Neural cell (in vitro differentiated cells): ENCODE measurements at regions not wholly inside any gene's neighbourhood (a gene's known extent, or its start where the extent isn't known, plus 50 kb on each side); places are given as distances from the start of the nearest gene placed in this dataset.

Experiments used
- H2AFZ ChIP-seq: fragments of 200-600, 300-800 bp; sonication (generic), shearing (Covaris generic); 2 replicates; pipeline ENCODE4 v1.6.0; 2014; ENCODE audit warnings: low read depth, mild to moderate bottlenecking, antibody characterized with exemption, low read length, moderate library complexity
- H3F3A ChIP-seq: fragments of 200-600 bp; shearing (Covaris generic); 2 replicates; pipeline ENCODE4 v1.6.1; 2016; ENCODE audit warnings: mild to moderate bottlenecking, moderate library complexity, mixed read lengths, antibody characterized with exemption, low read length; ENCODE audit not compliant: insufficient read depth, poor library complexity, severe bottlenecking
- H3K27ac ChIP-seq: fragments of 200-600, 300-800 bp; sonication (generic), shearing (Covaris generic); 2 replicates; pipeline ENCODE4 v1.5.1; 2014; ENCODE audit warnings: mild to moderate bottlenecking, low read length, moderate library complexity
- H3K27me3 ChIP-seq: fragments of 300-800, 200-600 bp; sonication (generic), shearing (Covaris generic); 2 replicates; pipeline ENCODE4 v1.6.0; 2014; ENCODE audit warnings: mild to moderate bottlenecking, low read depth, low read length, moderate library complexity; ENCODE audit not compliant: insufficient read depth
- H3K36me3 ChIP-seq: fragments of 300-800, 200-600 bp; sonication (generic), shearing (Covaris generic); 2 replicates; pipeline ENCODE4 v1.5.1; 2014; ENCODE audit warnings: mild to moderate bottlenecking, antibody characterized with exemption, low read length, moderate library complexity; ENCODE audit not compliant: insufficient read depth
- H3K4me2 ChIP-seq: fragments of 300-800, 200-600 bp; sonication (generic), shearing (Covaris generic); 2 replicates; pipeline ENCODE4 v1.6.0; 2014; ENCODE audit warnings: mild to moderate bottlenecking, low read length
- H3K4me3 ChIP-seq: fragments of 300-800, 200-600 bp; sonication (generic), shearing (Covaris generic); 2 replicates; pipeline ENCODE4 v1.5.1; 2014; ENCODE audit warnings: mild to moderate bottlenecking, low read length, moderate library complexity
- H3K79me2 ChIP-seq: fragments of 200-600 bp; shearing (Covaris generic); replicated peaks from 2 replicates; pipeline ENCODE4 v1.6.0; 2014; ENCODE audit warnings: mild to moderate bottlenecking, low read length, moderate library complexity; ENCODE audit not compliant: insufficient read depth
- H3K9ac ChIP-seq: fragments of 300-800, 200-600 bp; sonication (generic), shearing (Covaris generic); 2 replicates; pipeline ENCODE4 v1.6.1; 2016; ENCODE audit warnings: mild to moderate bottlenecking, low read length, mixed read lengths
- H3K9me2 ChIP-seq: fragments of 200-600 bp; shearing (Covaris generic); 2 replicates; pipeline ENCODE4 v1.6.1; 2016; ENCODE audit warnings: mild to moderate bottlenecking, low read length, mixed read lengths; ENCODE audit not compliant: insufficient read depth
- H3K9me3 ChIP-seq: fragments of 200-600, 300-800 bp; sonication (generic), shearing (Covaris generic); 2 replicates; pipeline ENCODE4 v1.6.1; 2016; ENCODE audit warnings: mild to moderate bottlenecking, mixed run types, low read length, moderate library complexity, mixed read lengths
- H4K20me1 ChIP-seq: fragments of 200-600 bp; shearing (Covaris generic); 2 replicates; pipeline ENCODE4 v1.6.1; 2016; ENCODE audit warnings: mild to moderate bottlenecking, mixed run types; ENCODE audit not compliant: insufficient read depth
- CTCF ChIP-seq: fragments of 450-650 bp; IDR thresholded peaks from 2 replicates; pipeline ENCODE4 v1.5.1; 2014; ENCODE audit warnings: antibody characterized with exemption, mild to moderate bottlenecking, moderate library complexity; ENCODE audit not compliant: poor library complexity, severe bottlenecking
- EP300 ChIP-seq: fragments of 450-650 bp; conservative IDR thresholded peaks from 2 replicates; pipeline ENCODE4 v1.6.1; 2014; ENCODE audit warnings: antibody characterized with exemption, mild to moderate bottlenecking, moderate library complexity; ENCODE audit not compliant: poor library complexity, severe bottlenecking
- EZH2 ChIP-seq: fragments of 200-600, 300-800 bp; shearing (Covaris generic), sonication (generic); IDR thresholded peaks from 2 replicates; pipeline ENCODE4 v1.6.1; 2014; ENCODE audit warnings: antibody characterized with exemption, low read length, borderline replicate concordance, mild to moderate bottlenecking; ENCODE audit not compliant: insufficient read depth, poor library complexity, severe bottlenecking
- MXI1 ChIP-seq: fragments of 450-650 bp; conservative IDR thresholded peaks from 2 replicates; pipeline ENCODE4 v1.6.1; 2014; ENCODE audit warnings: antibody characterized with exemption, mild to moderate bottlenecking; ENCODE audit not compliant: poor library complexity, severe bottlenecking
- POLR2AphosphoS5 ChIP-seq: IDR thresholded peaks from 2 replicates; pipeline ENCODE4 v1.6.1; 2012
- RAD21 ChIP-seq: fragments of 450-650 bp; conservative IDR thresholded peaks from 2 replicates; pipeline ENCODE4 v1.6.1; 2014; ENCODE audit warnings: antibody characterized with exemption, mild to moderate bottlenecking, moderate library complexity
- REST ChIP-seq: IDR thresholded peaks from 2 replicates; pipeline ENCODE4 v1.6.1; 2012; ENCODE audit warnings: borderline replicate concordance
- SMC3 ChIP-seq: fragments of 450-650 bp; conservative IDR thresholded peaks from 2 replicates; pipeline ENCODE4 v1.6.1; 2014; ENCODE audit warnings: antibody characterized with exemption, mild to moderate bottlenecking, moderate library complexity; ENCODE audit not compliant: poor library complexity
- TAF1 ChIP-seq: IDR thresholded peaks from 2 replicates; pipeline ENCODE4 v1.6.1; 2012; ENCODE audit warnings: low read depth

GRCh38 chr17:36743130-36743529 lies 141.7 kb downstream of the MRM1 start:
- TF ChIP-seq CTCF (no peak), TAF1 (no peak), EP300 (no peak), MXI1 (no peak), RAD21 (no peak), POLR2AphosphoS5 (no peak), REST (no peak), EZH2 (no peak), SMC3 (no peak)
- no peaks in the 10 kb centered on the region for H3K79me2 ChIP-seq
- H3K9ac ChIP-seq: no peak overlapping the region
- H2AFZ ChIP-seq: no peak overlapping the region
- H3K4me3 ChIP-seq: no peak overlapping the region
- H3F3A ChIP-seq: no peaks in the 10 kb centered on the region
- no peaks in the 10 kb centered on the region for H4K20me1 ChIP-seq
- no peak overlapping the region for H3K4me2 ChIP-seq
- H3K9me2 ChIP-seq: no peaks in the 10 kb centered on the region
- peaks cover 6% of the 10 kb centered on the region for H3K9me3 ChIP-seq
- H3K27me3 ChIP-seq: no peaks in the 10 kb centered on the region
- no peaks in the 10 kb centered on the region for H3K36me3 ChIP-seq
- no peak overlapping the region for H3K27ac ChIP-seq

GRCh38 chr17:36746381-36747053 lies 145.1 kb downstream of the MRM1 start:
- H3K9me3 ChIP-seq: peaks cover 6% of the 10 kb centered on the region
- no peak for TF ChIP-seq EP300
- TF ChIP-seq SMC3: no peak
- no peak for TF ChIP-seq REST
- no peak for TF ChIP-seq MXI1
- TF ChIP-seq TAF1: no peak
- TF ChIP-seq EZH2: no peak
- TF ChIP-seq RAD21: no peak
- TF ChIP-seq CTCF: no peak
- no peak for TF ChIP-seq POLR2AphosphoS5
- H3K36me3 ChIP-seq: no peaks in the 10 kb centered on the region
- H3F3A ChIP-seq: no peaks in the 10 kb centered on the region
- no peaks in the 10 kb centered on the region for H3K9me2 ChIP-seq
- no peak overlapping the region for H3K27ac ChIP-seq
- H3K9ac ChIP-seq: no peak overlapping the region
- H3K79me2 ChIP-seq: no peaks in the 10 kb centered on the region
- H3K27me3 ChIP-seq: no peaks in the 10 kb centered on the region
- no peaks in the 10 kb centered on the region for H4K20me1 ChIP-seq
- H3K4me2 ChIP-seq: no peak overlapping the region
- H3K4me3 ChIP-seq: no peak overlapping the region
- H2AFZ ChIP-seq: no peak overlapping the region
